GM18502 (cell line): ENCODE measurements at regions not wholly inside any gene's neighbourhood (a gene's known extent, or its start where the extent isn't known, plus 50 kb on each side); places are given as distances from the start of the nearest gene placed in this dataset.
"Not testable (repeated sequence)": the region's sequence is repeated elsewhere in the genome, so short reads cannot be mapped to it uniquely, and the experiment has no call there.

Source experiments
- ATAC-seq: cut with Tn5 transposase; IDR thresholded peaks from one replicate; pipeline ENCODE4 v1.9.1; 2021; ENCODE audit warnings: mild to moderate bottlenecking; ENCODE audit not compliant: unreplicated experiment, poor library complexity

DNA sequence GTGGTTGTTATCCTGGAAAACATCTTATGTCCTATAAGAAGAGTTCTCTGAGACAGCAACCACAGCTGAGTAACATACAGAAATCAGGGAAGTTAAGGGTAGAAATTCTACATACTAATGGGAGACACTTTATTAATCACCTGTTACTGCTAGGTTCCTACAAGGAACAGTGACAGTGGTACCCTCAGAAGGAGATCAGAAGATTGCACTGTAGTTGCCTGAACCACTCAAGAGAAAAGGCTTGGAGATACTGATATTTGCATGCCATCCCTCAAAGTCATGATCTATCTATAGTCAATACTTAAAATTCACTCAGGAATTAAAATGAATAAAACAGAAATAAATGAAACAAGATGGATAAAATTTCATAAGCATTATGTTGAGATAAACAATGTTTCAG is 136.0 kb downstream of the LMLN start:
- ATAC-seq: no peak

DNA sequence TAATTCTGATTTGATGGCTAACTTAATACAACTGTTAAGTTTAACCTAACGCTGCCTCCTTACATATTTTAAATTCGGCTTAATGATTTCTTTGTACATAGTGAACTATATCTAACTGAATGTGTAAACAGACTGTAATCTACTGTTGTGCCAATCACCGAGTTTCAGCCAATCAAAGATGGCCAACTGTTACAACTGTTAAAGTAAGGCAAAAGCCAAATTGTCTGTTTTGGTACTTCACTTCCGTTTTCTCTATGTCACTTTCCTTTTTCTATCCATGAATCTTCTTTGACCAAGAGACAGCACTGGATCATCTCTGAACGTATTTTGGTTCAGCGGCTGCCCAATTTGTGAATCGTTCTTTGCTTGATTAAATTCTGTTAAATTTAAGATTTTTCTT is 137.0 kb downstream of the LMLN start:
- no peak for ATAC-seq

DNA sequence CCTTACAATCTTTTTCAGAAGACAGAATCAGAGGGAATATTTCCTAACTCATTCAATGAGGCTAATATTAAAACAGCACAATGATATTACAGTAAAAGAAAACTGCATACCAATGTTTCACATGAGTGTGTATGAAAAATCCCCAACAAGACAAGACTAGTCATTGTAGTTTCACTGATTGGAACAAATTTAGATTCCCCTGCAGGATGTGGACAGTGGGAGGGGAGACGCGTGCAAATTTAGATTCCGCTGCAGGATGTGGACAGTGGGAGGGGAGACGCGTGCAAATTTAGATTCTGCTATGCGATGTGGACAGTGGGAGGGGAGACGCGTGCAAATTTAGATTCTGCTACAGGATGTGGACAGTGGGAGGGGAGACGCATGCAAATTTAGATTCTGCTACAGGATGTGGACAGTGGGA is 138.7 kb downstream of the LMLN start:
- not testable (repeated sequence) for ATAC-seq

DNA sequence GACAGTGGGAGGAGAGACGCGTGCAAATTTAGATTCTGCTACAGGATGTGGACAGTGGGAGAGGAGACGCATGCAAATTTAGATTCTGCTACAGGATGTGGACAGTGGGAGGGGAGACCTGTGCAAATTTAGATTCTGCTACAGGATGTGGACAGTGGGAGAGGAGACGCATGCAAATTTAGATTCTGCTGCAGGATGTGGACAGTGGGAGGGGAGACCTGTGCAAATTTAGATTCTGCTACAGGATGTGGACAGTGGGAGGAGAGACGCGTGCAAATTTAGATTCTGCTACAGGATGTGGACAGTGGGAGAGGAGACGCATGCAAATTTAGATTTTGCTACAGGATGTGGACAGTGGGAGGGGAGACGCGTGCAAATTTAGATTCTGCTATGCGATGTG is 143.1 kb downstream of the LMLN start:
- not testable (repeated sequence) for ATAC-seq

DNA sequence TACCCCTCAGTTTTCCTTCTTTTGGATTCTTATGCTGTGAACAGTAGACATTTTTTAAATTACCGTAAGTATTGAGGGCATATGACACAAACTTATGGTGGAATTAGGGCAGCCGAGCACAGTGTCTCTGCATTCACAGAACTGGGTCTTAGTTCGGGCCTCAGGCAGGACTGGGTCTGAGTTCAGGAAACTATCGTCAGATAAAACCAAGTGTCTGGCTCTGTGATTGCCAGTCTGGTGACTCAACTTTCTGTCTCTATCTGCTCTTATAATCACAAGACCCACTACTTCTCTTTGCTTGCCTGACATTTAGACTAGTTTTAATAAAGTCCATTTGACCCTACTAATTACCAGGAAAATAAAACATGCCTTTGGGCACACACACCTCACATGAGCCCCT is 146.2 kb downstream of the LMLN start:
- ATAC-seq: no peak

DNA sequence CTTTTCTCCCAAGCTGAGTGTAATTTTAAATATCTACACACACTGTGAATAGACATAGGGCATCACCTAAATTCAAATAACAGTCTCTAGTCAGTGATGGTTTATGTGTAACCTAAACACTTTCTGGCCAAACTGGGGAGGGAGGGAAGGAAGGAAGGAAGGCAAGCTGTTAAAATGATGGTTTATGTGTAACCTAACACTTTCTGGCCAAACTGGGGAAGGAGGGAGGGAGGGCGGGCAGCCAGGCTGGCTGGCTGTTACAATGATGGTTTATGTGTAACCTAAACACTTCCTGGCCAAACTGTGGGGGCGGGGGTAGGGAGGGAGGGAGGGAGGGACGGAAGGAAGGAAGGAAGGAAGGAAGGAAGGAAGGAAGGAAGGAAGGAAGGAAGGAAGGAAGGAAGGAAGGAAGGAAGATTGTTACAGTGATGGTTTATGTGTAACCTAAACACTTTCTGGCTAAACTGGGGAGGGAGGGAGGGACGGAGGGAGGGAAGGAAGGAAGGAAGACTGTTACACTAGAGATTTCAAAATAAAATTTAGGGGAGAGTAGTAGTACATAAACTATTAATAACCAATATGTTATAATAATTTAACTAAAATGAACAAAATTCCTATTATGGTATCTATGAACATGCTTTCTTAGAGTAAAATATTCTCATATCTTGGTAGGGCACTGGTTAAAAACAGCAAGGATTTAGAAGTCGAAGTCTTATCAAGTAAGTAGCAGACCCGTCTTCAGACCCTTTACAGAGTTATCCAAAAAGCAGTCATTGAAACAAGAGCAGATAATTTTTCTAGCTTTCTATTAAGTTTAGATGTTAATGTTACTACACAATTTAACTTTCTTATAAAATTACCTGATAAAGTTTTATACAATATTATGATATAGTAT is 148.1 kb downstream of the LMLN start:
- ATAC-seq: no peak

DNA sequence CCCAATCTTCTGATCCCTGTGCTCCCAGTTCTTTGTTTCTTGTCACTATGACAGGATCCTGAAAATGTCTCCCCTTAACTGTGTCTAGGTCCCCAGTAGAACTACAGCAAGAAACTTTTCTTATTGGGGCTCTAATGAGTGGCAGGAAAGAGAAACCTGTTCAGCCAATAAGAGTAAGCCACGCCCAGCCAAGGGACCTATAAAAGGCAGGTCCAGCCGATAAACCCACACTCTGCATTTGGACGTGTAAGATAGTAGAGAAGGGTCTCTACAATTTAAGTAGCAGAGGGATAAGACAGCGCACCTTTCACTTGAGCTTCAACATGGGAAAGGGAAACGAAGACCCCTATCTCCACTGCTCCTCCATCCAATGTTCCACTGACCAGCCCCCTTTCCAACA is 149.9 kb downstream of the LMLN start:
- no peak for ATAC-seq

DNA sequence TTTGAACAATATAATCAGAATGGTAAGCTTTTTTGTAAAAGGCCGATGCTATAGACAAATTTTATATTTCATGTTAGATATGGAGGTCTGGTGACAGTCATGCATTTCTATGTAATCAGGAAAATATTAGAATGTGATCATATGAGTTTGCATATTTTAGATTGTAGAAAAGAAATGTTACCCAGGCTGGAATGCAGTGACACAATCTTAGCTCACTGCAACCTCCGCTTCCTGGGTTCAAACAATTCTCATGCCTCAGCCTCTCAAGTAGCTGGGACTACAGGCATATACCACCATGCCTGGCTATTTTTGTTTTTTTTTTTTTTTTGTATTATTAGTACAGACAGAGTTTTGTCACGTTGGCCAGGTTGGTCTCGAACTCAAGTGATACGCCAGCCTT is 152.0 kb downstream of the LMLN start:
- ATAC-seq: no peak

DNA sequence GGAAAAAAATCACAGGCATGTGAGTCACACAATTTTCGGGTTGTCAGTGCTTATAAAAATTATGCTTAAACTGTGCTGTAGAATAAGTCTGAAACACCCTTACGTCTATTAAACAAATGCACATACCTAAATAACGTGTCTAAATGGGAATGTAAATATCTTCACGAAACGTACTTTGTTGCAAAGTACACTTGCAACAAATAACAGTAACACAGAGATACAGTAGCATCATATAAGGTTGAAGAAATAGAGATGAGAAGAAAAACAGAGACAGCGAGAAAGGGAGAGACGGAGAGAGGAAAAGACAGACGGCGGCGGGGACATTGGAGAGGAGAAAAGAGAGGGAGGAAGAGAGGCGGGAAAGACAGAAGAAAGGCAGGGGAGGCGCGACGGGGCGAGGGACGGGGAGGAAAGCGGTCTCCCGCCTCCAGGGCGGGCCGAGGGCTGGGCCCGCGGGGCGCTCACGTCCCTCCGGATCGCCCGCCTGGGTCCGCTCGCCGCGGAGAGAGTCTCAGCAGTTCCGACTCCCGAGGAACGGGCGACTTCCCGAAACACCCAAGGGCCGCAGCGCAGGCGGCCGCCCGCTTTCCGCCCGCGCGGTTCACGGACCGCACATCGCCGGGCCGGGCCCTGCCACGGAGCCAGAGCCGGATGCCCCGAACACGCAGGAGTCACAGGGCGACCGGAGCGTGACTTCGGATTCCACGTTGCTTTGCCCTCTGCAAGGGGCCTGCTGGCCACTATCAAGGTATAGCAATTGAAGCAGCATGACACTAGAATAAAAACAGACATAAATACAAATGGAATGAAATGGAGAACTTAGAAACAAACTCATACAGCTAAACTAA is 153.4 kb downstream of the LMLN start:
- no peak for ATAC-seq

DNA sequence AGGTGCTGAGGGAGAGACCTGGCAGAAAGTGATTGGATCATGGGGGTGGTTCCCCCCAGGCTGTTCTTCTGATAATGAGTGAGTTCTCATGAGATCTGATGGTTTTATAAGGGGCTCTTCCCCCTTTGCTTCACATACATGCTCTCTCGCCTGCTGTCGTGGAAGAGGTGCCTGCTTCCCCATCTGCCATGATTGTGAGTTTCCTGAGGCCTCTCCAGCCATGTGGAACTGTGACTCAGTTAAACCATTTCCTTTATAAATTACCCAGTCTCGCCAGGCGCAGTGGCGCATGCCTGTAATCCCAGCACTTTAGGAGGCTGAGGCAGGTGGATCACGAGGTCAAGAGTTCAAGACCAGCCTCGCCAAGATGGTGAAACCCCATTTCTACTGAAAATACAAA is 154.5 kb downstream of the LMLN start:
- not testable (repeated sequence) for ATAC-seq

DNA sequence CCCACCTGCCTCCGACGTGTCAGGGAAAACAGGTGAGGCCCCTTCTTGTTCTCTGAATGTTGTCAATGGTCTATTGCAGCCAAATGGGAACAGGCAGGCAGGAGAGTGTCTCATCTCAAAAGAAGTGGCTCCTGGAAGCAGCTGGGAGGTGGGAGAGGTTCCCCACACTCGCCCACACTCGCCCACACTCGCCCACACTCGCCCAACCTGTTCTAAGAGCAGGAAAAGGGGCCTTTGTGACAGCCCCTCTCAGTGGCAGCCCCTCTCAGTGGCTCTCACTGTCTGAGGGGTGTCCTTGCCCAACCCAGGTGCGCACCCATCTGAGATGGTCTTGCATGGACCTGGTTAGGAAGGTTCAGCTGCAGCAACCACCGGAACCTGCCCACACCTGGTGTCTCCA is 162.2 kb downstream of the LMLN start:
- ATAC-seq: not testable (repeated sequence)

DNA sequence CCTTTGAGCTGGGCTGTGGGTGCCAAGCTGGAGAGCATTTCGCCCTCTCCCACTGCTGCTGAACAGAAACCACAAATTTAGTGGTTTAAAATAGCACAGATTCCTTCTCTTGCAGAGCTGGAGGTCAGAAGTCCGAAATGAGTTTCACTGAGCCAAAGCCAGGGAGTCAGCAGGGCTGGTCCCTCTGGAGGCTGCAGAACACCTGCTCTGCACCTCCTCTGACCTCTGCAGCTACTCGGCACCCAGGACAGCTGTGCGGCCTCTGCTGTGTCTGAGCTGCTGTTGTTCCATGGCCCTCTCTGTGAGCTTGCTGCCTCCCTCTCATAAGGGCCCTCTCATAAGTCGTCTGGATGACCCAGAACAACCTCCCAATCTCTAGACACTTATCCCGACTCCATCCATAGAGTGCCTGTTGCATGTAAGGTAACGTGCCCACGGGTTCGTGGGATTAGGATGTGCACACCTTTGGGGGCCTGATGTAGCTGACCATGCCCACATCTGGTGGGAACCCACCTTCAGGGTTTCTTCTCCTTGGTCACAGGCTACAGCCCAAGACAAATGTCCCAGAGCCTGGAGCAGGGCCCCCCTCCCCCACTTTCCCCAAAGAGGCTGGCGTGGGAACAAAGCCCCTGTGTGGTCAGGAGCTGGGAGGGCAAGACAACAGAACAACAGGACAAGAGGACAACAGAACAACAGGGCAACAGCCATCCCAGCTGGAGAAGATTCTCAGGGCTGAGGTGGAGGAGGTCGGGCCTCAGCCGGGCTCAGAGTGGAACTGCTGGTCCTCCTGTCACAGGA is 177.2 kb downstream of the LMLN start:
- ATAC-seq: not testable (repeated sequence)

DNA sequence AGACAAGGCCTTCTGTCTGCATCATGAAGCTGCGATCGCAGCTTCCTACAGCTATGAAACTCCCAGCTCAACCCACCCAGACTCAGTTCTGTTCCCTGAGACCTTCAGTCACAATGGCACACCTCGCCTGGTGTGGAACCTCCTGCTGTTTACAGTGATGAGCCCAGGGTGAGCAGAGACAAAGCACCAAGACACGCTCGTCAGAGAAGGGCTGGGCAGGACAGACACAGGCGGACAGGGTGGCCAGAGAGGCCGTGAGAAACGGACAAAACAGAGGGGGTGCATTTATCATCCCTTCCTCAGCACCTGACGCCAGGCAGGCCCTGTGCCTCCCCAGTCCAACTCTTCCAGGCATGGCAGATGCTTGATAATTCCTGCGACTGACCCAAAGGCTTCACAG is 178.2 kb downstream of the LMLN start:
- not testable (repeated sequence) for ATAC-seq

DNA sequence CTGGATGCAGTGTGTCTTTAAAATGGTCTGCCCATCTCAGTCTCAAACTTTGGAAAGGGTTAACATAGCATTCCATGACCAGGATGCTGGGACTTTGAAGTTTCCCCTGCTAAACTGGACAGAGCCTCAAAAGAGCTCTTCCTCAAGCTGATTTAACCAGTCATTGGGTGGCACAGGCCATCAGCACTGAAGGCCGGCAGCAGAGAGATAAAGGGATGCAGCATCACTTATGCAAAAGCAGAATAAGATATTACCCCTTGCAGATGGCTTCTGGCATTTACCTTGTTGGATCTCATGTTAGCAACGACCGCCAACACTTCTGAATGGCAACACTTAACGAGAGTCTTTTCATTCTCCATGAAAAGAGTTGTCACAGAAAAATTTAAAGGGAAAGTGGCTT is 179.0 kb downstream of the LMLN start:
- not testable (repeated sequence) for ATAC-seq

DNA sequence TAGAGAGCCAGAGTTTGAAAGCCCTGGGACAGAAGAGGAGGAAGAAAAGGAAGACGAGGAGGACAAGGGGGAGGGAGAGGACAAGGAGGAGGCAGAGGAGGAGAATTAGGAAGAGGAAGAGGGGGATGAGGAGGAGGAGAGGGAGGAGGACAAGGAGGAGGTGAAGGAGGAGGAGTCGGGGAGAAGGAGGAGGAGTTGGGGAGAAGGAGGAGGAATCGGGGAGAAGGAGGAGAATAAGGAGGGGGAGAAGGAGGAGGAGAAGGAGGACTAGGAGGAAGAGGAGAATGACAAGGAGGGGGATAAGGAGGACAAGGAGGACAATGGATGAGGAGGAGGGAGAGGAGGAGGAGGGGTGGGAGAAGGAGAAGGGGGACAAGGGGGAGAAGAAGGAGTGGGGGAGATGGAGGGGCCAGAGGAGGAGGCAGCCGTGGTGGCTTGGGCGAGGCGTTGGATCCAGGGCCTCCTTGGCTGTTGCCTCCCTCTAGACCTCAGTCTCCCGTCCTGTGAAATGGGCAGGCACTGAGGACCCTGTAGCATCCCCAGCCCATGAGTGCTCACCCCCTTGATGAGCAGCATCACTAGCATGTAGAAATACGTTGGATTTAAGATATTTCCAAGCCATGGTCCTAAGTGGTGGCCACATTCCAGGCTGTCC is 179.6 kb downstream of the LMLN start:
- not testable (repeated sequence) for ATAC-seq

DNA sequence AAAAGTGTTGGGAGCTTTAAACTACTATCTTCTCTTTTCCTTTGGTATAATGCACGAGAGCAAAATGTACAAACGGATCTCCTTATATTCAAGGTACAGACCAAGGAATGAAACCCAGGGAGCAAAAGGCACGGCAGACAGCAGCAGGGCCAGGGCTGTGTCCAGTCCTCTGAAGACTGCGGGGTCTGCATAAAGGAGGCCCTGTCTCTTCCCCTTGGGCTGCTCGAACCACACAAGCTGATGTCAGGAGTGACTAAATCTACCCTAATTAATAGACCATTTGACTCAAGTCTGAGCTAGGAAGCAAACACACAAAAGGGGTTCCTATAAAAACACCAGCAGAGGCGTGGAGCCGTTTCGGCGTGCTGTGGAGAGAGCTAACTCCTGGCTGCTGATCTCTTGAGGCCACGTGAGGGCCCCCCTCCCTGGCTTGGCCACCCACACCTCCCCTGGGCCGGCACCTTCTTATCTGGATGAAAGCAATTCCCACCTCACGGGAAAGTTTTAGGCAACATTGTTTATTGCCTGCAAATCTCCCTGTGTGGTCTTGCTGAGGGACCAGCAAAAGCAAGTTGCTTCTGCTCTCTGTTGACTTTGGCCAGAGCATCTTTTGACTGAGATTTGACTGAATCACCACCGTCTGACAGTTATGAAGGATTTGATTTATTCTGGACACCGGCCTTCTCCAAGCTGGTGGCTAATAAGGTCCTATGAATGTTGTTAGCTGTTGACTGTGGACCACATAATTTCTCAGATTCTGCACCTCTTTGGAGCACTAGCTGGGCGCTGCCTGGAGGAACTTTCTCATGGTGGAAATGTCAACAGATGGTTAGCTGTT is 183.5 kb downstream of the LMLN start:
- ATAC-seq: not testable (repeated sequence)

DNA sequence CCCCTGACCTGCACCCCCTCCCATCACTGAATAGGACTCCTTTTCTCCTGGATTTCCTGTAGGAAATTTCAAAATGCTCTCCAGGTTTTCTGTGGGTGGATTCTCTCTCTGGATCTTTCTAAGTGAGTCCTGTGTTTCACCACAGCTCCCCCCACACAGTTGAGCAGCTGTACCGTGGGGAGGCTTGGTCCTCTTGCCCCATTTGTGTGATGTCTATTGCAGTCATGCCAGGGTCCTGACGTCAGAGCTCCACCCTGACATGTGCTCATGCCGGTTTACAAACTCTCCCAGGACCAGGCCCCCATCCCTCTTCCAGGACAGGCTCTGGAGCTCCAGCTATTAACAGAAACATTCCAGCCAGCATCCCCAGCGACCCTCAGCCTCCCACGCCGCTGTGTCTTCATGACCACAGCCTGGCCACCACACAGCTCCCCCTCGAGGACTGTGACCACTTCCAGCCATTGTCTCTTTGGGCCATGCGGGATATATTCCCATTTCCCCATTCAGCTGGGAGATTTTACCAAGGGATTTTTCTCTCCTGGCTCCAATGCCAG is 185.3 kb downstream of the LMLN start:
- ATAC-seq: not testable (repeated sequence)

DNA sequence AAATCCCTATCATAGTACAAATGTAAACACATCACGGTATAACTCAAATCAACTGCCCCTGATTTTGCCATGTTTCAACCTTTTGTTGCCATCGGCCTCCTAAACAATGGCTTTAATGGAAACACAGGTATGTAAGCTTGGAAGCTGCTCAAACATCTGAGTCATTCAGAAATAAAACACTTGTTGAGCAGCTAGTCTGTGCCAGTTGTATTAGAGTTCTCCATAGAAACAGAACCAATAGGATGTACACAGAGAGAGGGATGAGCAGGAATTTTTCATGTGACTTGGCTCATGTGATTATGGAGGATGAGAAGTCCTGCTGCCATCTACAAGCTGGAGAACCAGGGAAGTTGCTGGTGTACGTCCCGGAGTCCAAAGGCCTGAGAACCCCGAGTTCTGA is 186.1 kb downstream of the LMLN start:
- not testable (repeated sequence) for ATAC-seq
